Activated CD4-positive, alpha-beta T cell treated with anti-CD3 and anti-CD28 coated beads, Interleukin-2, amount 10 ng/mL, durations not matched to agents 24 days and 14 days (primary cell): ENCODE measurements at regions not wholly inside any gene's neighbourhood (a gene's known extent, or its start where the extent isn't known, plus 50 kb on each side); places are given as distances from the start of the nearest gene placed in this dataset.

Experiments used
- DNase-seq: peaks from one replicate; pipeline ENCODE4 v3.0.0; 2022
- H3K27ac Mint-ChIP-seq: one replicate; pipeline ENCODE4 v1.8.0; 2022; ENCODE audit warnings: mild to moderate bottlenecking, mixed read lengths
- H3K27me3 Mint-ChIP-seq: one replicate; pipeline ENCODE4 v1.8.0; 2022; ENCODE audit warnings: mixed read lengths
- H3K36me3 Mint-ChIP-seq: one replicate; pipeline ENCODE4 v1.8.0; 2022; ENCODE audit warnings: low read depth, mild to moderate bottlenecking, mixed read lengths
- H3K4me1 Mint-ChIP-seq: one replicate; pipeline ENCODE4 v1.8.0; 2021; ENCODE audit warnings: mixed read lengths
- H3K4me3 Mint-ChIP-seq: one replicate; pipeline ENCODE4 v1.8.0; 2022; ENCODE audit warnings: mild to moderate bottlenecking, moderate library complexity, mixed read lengths
- H3K9me3 Mint-ChIP-seq: one replicate; pipeline ENCODE4 v1.8.0; 2021; ENCODE audit warnings: mixed read lengths
- intact Hi-C: fragments of 100-400 bp; cut with micrococcal nuclease; formaldehyde crosslinking; loops from one replicate; pipeline ENCODE4 v1.15.1; 2023

- intact Hi-C loops, result no loop called here
- Mint-ChIP-seq H3K27me3 (no peaks in the 10 kb centered on the region), H3K36me3 (no peaks in the 10 kb centered on the region), H3K27ac (no peak overlapping the region), H3K4me1 (no peaks in the 10 kb centered on the region), H3K9me3 (no peaks in the 10 kb centered on the region), H3K4me3 (no peak overlapping the region)
- no peak for DNase-seq
These were observed 892.6 kb downstream of the TUSC7 start for GRCh38 chr3:117602058-117602644.

- Mint-ChIP-seq H3K9me3 (no peaks in the 10 kb centered on the region), H3K4me1 (no peaks in the 10 kb centered on the region), H3K27me3 (no peaks in the 10 kb centered on the region), H3K27ac (no peak overlapping the region), H3K4me3 (no peak overlapping the region), H3K36me3 (no peaks in the 10 kb centered on the region)
- no peak for DNase-seq
- intact Hi-C loops, result no loop called here
These were observed 893.5 kb downstream of the TUSC7 start for GRCh38 chr3:117603097-117603496.

- Mint-ChIP-seq H3K27me3 (no peaks in the 10 kb centered on the region), H3K9me3 (peaks cover 7% of the 10 kb centered on the region), H3K36me3 (no peaks in the 10 kb centered on the region), H3K4me1 (no peaks in the 10 kb centered on the region), H3K27ac (no peak overlapping the region), H3K4me3 (no peak overlapping the region)
- DNase-seq, result no peak
- intact Hi-C loops, result no loop called here
These were observed 897.3 kb downstream of the TUSC7 start for GRCh38 chr3:117606866-117607265.

GRCh38 chr3:117609330-117609729 lies 899.8 kb downstream of the TUSC7 start:
- H3K4me3 Mint-ChIP-seq, result no peak overlapping the region
- no peaks in the 10 kb centered on the region for H3K27me3 Mint-ChIP-seq
- intact Hi-C loops, result no loop called here
- peaks cover 7% of the 10 kb centered on the region for H3K9me3 Mint-ChIP-seq
- no peak overlapping the region for H3K27ac Mint-ChIP-seq
- DNase-seq, result no peak
- H3K4me1 Mint-ChIP-seq, result no peaks in the 10 kb centered on the region
- no peaks in the 10 kb centered on the region for H3K36me3 Mint-ChIP-seq

GRCh38 chr3:117610156-117610555 lies 900.6 kb downstream of the TUSC7 start:
- DNase-seq, result no peak
- Mint-ChIP-seq H3K36me3 (no peaks in the 10 kb centered on the region), H3K27me3 (no peaks in the 10 kb centered on the region), H3K4me3 (no peak overlapping the region), H3K4me1 (no peaks in the 10 kb centered on the region), H3K27ac (no peak overlapping the region), H3K9me3 (peaks cover 7% of the 10 kb centered on the region)
- intact Hi-C loops, result no loop called here

- Mint-ChIP-seq H3K9me3 (peaks cover 7% of the 10 kb centered on the region), H3K4me1 (no peaks in the 10 kb centered on the region), H3K36me3 (no peaks in the 10 kb centered on the region), H3K27me3 (no peaks in the 10 kb centered on the region), H3K27ac (no peak overlapping the region), H3K4me3 (no peak overlapping the region)
- intact Hi-C loops, result no loop called here
- no peak for DNase-seq
These were observed 901.6 kb downstream of the TUSC7 start for GRCh38 chr3:117611211-117611610.

- H3K4me3 Mint-ChIP-seq, result no peak overlapping the region
- intact Hi-C loops, result no loop called here
- no peak for DNase-seq
- H3K27me3 Mint-ChIP-seq, result no peaks in the 10 kb centered on the region
- no peaks in the 10 kb centered on the region for H3K9me3 Mint-ChIP-seq
- no peaks in the 10 kb centered on the region for H3K4me1 Mint-ChIP-seq
- no peaks in the 10 kb centered on the region for H3K36me3 Mint-ChIP-seq
- no peak overlapping the region for H3K27ac Mint-ChIP-seq
These were observed 906.6 kb downstream of the TUSC7 start for GRCh38 chr3:117616227-117616626.

GRCh38 chr3:117617906-117618305 lies 908.3 kb downstream of the TUSC7 start:
- no peak overlapping the region for H3K27ac Mint-ChIP-seq
- intact Hi-C loops, result no loop called here
- no peaks in the 10 kb centered on the region for H3K27me3 Mint-ChIP-seq
- H3K4me1 Mint-ChIP-seq, result no peaks in the 10 kb centered on the region
- no peak for DNase-seq
- H3K4me3 Mint-ChIP-seq, result no peak overlapping the region
- no peaks in the 10 kb centered on the region for H3K36me3 Mint-ChIP-seq
- H3K9me3 Mint-ChIP-seq, result no peaks in the 10 kb centered on the region

GRCh38 chr3:117618462-117618861 lies 908.9 kb downstream of the TUSC7 start:
- H3K9me3 Mint-ChIP-seq, result no peaks in the 10 kb centered on the region
- H3K4me3 Mint-ChIP-seq, result no peak overlapping the region
- H3K27me3 Mint-ChIP-seq, result no peaks in the 10 kb centered on the region
- DNase-seq, result no peak
- intact Hi-C loops, result no loop called here
- no peaks in the 10 kb centered on the region for H3K4me1 Mint-ChIP-seq
- H3K36me3 Mint-ChIP-seq, result no peaks in the 10 kb centered on the region
- H3K27ac Mint-ChIP-seq, result no peak overlapping the region

GRCh38 chr3:117619805-117620204 lies 910.2 kb downstream of the TUSC7 start:
- Mint-ChIP-seq H3K4me3 (no peak overlapping the region), H3K36me3 (no peaks in the 10 kb centered on the region), H3K27ac (no peak overlapping the region), H3K4me1 (no peaks in the 10 kb centered on the region), H3K9me3 (no peaks in the 10 kb centered on the region), H3K27me3 (no peaks in the 10 kb centered on the region)
- intact Hi-C loops, result no loop called here
- no peak for DNase-seq

- no peak for DNase-seq
- H3K36me3 Mint-ChIP-seq, result no peaks in the 10 kb centered on the region
- intact Hi-C loops, result no loop called here
- H3K9me3 Mint-ChIP-seq, result no peaks in the 10 kb centered on the region
- H3K4me3 Mint-ChIP-seq, result no peak overlapping the region
- H3K27me3 Mint-ChIP-seq, result no peaks in the 10 kb centered on the region
- no peaks in the 10 kb centered on the region for H3K4me1 Mint-ChIP-seq
- no peak overlapping the region for H3K27ac Mint-ChIP-seq
These were observed 912.7 kb downstream of the TUSC7 start for GRCh38 chr3:117622171-117622841.

GRCh38 chr3:117624424-117624823 lies 914.8 kb downstream of the TUSC7 start:
- Mint-ChIP-seq H3K27ac (no peak overlapping the region), H3K4me1 (no peaks in the 10 kb centered on the region), H3K36me3 (no peaks in the 10 kb centered on the region), H3K27me3 (no peaks in the 10 kb centered on the region), H3K9me3 (no peaks in the 10 kb centered on the region), H3K4me3 (no peak overlapping the region)
- DNase-seq, result no peak
- intact Hi-C loops, result no loop called here

GRCh38 chr3:117625174-117625573 lies 915.6 kb downstream of the TUSC7 start:
- H3K9me3 Mint-ChIP-seq, result no peaks in the 10 kb centered on the region
- H3K27ac Mint-ChIP-seq, result no peak overlapping the region
- H3K4me1 Mint-ChIP-seq, result no peaks in the 10 kb centered on the region
- intact Hi-C loops, result no loop called here
- DNase-seq, result no peak
- H3K4me3 Mint-ChIP-seq, result no peak overlapping the region
- H3K27me3 Mint-ChIP-seq, result no peaks in the 10 kb centered on the region
- no peaks in the 10 kb centered on the region for H3K36me3 Mint-ChIP-seq

- H3K4me3 Mint-ChIP-seq, result no peak overlapping the region
- no peaks in the 10 kb centered on the region for H3K36me3 Mint-ChIP-seq
- no peaks in the 10 kb centered on the region for H3K4me1 Mint-ChIP-seq
- intact Hi-C loops, result no loop called here
- H3K27ac Mint-ChIP-seq, result no peak overlapping the region
- DNase-seq, result no peak
- H3K9me3 Mint-ChIP-seq, result no peaks in the 10 kb centered on the region
- no peaks in the 10 kb centered on the region for H3K27me3 Mint-ChIP-seq
These were observed 917.0 kb downstream of the TUSC7 start for GRCh38 chr3:117626577-117626976.

GRCh38 chr3:117628823-117629291 lies 919.3 kb downstream of the TUSC7 start:
- Mint-ChIP-seq H3K27me3 (no peaks in the 10 kb centered on the region), H3K4me3 (no peak overlapping the region), H3K27ac (no peak overlapping the region), H3K9me3 (no peaks in the 10 kb centered on the region), H3K36me3 (no peaks in the 10 kb centered on the region), H3K4me1 (no peaks in the 10 kb centered on the region)
- no peak for DNase-seq
- intact Hi-C loops, result no loop called here
